Adipocyte (in vitro differentiated cells): ENCODE measurements at regions not wholly inside any gene's neighbourhood (a gene's known extent, or its start where the extent isn't known, plus 50 kb on each side); places are given as distances from the start of the nearest gene placed in this dataset.

Experiments used
- DNase-seq: peaks from one replicate; pipeline ENCODE4 v3.0.0-alpha.2; 2015; ENCODE audit warnings: low read depth
- H3K27me3 ChIP-seq: replicated peaks from 2 replicates; pipeline ENCODE4 v1.7.0; 2013; ENCODE audit warnings: mild to moderate bottlenecking, low read length, moderate library complexity; ENCODE audit not compliant: control insufficient read depth, insufficient read depth
- H3K36me3 ChIP-seq: 2 replicates; pipeline ENCODE4 v1.7.0; 2013; ENCODE audit warnings: low read length, mild to moderate bottlenecking, moderate library complexity; ENCODE audit not compliant: control insufficient read depth, insufficient read depth, severe bottlenecking
- H3K4me1 ChIP-seq: 2 replicates; pipeline ENCODE4 v1.7.0; 2013; ENCODE audit warnings: mild to moderate bottlenecking, low read length, moderate library complexity; ENCODE audit not compliant: control insufficient read depth, insufficient read depth
- H3K4me3 ChIP-seq: 2 replicates; pipeline ENCODE4 v1.7.0; 2013; ENCODE audit warnings: mild to moderate bottlenecking, low read length, moderate library complexity
- H3K9ac ChIP-seq: 2 replicates; pipeline ENCODE4 v1.7.0; 2013; ENCODE audit warnings: mild to moderate bottlenecking, low read length, moderate library complexity
- H3K9me3 ChIP-seq: 2 replicates; pipeline ENCODE4 v1.7.0; 2013; ENCODE audit warnings: mild to moderate bottlenecking, low read length, moderate library complexity; ENCODE audit not compliant: control insufficient read depth

DNA sequence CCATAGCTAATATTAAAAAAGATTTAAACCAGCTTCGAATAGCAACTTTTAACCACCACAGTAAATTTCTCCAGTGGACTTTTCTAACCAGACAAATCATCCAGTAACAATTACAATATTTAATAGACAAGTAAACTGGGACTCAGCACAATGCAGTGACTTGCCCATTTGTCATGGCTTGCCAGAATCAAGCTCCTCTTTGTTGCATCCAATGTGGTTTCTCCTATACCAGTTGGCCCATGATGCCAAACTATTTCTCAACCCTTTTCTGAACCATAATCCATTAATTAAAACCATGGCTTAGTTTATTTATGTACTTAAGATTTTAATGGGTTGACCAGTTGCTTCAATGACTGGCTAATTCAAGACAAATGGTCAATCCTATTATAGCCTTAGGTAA is 64.4 kb downstream of the DIO2 start:
- no peak overlapping the region for H3K4me3 ChIP-seq
- no peak for DNase-seq
- H3K4me1 ChIP-seq, result no peaks in the 10 kb centered on the region
- no peaks in the 10 kb centered on the region for H3K27me3 ChIP-seq
- no peaks in the 10 kb centered on the region for H3K9me3 ChIP-seq
- no peak overlapping the region for H3K9ac ChIP-seq
- no peaks in the 10 kb centered on the region for H3K36me3 ChIP-seq

DNA sequence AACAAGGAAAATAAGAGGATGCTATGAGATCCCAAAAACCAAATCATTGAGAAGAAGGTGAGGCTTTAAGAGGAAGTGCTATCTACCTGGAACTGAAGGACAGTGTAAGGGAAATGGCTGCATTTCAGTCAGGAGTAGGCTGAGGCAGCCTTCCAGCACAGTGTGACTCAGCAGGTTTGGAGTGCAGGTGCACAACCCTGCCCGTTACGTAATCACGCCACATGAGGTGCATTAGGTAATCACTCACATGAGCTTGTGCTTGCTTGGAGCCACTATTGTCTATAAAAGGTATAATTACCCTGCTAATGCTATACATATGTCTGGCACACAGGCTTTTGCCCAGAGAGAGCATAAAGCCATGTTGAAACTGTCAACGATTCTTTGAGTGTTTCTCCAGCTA is 74.9 kb downstream of the DIO2 start:
- Histone ChIP-seq H3K9ac (no peak overlapping the region), H3K4me1 (no peaks in the 10 kb centered on the region), H3K36me3 (no peaks in the 10 kb centered on the region), H3K27me3 (no peaks in the 10 kb centered on the region), H3K4me3 (no peak overlapping the region), H3K9me3 (peaks cover 14% of the 10 kb centered on the region)
- no peak for DNase-seq

DNA sequence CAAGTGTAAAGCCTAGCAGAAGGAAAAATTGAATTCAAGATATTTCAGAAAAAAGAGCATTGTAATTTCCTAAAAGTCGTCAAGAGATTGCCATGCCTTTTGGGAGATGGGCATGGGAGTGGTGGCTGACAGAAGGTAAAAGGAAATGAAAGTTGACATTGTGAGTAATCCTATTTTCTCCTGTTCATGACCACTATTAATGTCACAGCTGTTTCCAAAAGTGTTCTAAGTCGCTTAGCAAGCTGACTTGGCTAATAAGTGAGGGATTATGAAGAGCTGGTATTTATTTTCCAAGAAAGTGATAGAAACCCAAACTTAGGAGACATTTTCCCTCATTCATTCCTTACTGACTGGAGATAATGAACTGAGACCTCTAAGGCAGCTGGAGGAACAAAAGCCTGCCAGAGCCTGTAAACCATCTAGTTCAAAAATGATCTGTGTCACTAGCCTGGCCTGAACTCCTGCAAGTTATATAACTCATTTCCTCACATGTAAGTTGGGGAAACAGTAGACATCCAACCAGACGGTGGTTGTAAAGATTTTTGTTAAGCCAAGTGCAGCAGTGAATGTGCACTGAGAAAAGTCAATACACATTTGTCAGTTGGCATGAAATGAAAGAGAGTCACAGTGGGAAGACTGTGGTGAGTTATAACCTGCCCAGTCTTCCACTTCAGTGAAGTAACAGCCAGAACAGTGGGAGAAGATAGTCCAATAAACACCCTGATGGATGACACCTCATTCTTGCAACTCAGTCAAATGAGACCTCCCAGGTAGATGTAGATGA is 75.8 kb downstream of the DIO2 start:
- Histone ChIP-seq H3K4me3 (no peak overlapping the region), H3K27me3 (no peaks in the 10 kb centered on the region), H3K36me3 (no peaks in the 10 kb centered on the region), H3K4me1 (no peaks in the 10 kb centered on the region), H3K9me3 (peaks cover 14% of the 10 kb centered on the region), H3K9ac (no peak overlapping the region)
- DNase-seq, result no peak

DNA sequence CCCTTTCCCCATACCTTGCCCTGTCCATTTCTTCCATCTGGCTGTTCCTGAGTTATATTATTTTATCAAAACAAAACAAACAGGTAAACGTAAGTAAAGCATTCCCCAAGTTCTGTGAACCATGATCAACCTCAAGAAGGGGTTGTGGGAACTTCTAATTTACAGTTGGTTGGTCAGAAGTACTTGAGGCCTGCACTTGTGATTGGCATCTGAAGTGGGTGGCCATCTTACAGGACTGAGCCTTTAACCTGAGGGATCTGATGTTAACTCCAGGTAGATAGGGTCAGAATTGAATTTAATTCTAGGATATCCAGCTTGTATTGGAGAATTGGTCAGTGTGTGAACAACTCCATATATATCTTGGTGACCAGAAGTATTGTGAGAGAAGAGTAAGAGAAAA is 77.0 kb downstream of the DIO2 start:
- H3K4me1 ChIP-seq, result no peaks in the 10 kb centered on the region
- DNase-seq, result no peak
- no peak overlapping the region for H3K4me3 ChIP-seq
- no peaks in the 10 kb centered on the region for H3K36me3 ChIP-seq
- H3K27me3 ChIP-seq, result no peaks in the 10 kb centered on the region
- H3K9me3 ChIP-seq, result peaks cover 14% of the 10 kb centered on the region
- no peak overlapping the region for H3K9ac ChIP-seq

DNA sequence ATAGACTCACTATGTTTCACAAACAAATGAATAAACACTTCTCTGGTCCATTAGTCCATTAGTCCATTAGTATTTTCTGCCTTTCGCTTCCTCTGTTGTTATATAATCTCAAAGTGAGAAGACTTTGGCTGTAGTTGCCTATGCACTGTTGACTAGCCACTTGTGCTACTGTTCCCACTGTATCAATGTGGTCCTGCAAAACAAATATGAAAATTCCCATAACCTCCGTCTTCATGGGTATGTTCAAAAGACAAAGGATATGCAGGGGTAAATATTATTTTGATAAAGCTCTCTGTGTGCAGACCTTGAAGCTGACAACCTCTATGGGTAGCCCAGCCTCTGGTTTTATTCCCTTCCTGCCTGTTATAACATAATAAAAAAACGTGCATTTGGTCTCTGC is 77.8 kb downstream of the DIO2 start:
- Histone ChIP-seq H3K9ac (no peak overlapping the region), H3K36me3 (no peaks in the 10 kb centered on the region), H3K27me3 (no peaks in the 10 kb centered on the region), H3K4me1 (no peaks in the 10 kb centered on the region), H3K4me3 (no peak overlapping the region), H3K9me3 (peaks cover 14% of the 10 kb centered on the region)
- no peak for DNase-seq

DNA sequence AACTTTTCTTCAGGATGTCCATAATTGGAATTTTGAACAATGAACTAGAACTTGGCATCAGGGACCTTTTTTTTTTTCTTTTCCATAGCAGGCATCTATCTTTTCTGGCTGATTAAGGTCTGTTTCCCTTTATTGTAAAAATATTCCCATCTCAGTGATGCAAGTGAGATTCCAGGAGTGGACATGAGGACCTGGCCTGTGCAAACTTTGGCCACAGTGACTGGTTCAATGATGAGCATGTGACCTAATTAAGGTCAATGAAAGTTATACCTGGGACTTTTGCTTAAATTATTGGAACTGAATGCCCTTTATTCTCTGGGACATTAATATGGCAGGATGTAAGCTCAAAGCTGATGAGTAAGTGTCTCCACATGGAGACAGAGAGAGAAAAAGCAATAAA is 83.8 kb downstream of the DIO2 start:
- H3K36me3 ChIP-seq, result no peaks in the 10 kb centered on the region
- H3K4me1 ChIP-seq, result no peaks in the 10 kb centered on the region
- DNase-seq, result no peak
- H3K4me3 ChIP-seq, result no peak overlapping the region
- H3K9ac ChIP-seq, result no peak overlapping the region
- peaks cover 3% of the 10 kb centered on the region for H3K9me3 ChIP-seq
- no peaks in the 10 kb centered on the region for H3K27me3 ChIP-seq

DNA sequence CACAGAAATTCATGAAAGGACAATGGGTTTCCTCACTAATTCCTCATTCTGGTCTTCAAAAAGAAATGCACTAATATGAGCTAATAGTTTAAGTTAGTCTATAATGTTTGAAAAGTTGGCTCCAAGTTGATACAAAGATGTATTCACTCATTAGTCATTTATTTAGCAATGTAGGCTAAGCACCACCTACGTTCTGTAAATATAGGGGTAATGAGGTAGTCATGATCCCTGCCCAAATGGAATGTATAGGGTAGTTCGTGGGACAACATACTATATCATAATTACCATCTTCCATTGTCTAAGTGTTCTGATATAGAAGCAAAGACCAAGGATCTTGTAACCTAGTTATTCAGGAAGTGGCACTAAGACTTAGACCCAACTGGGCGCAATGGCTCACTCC is 86.5 kb downstream of the DIO2 start:
- DNase-seq, result no peak
- no peaks in the 10 kb centered on the region for H3K27me3 ChIP-seq
- H3K4me1 ChIP-seq, result no peaks in the 10 kb centered on the region
- no peaks in the 10 kb centered on the region for H3K36me3 ChIP-seq
- no peak overlapping the region for H3K4me3 ChIP-seq
- H3K9ac ChIP-seq, result no peak overlapping the region
- peaks cover 12% of the 10 kb centered on the region for H3K9me3 ChIP-seq

DNA sequence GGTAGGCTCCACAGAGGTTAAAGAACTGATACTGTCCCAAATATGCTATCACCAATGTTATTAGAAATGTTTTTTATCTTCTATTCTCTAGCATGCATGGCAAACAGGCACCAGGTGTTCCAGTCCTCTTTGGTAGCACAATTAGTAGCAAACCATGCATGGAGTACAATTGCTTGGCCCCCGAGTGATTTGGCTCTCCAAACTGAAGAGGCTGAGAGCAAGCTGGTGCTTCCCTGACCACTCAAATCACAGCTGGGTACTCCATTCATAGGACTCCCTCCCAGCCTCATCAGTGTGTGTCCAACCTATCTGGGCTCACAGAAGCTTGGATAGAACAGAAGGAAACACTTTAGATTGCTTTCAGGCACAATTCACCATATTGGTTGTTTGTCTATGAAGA is 93.4 kb downstream of the DIO2 start:
- no peak for DNase-seq
- Histone ChIP-seq H3K4me1 (no peaks in the 10 kb centered on the region), H3K27me3 (no peaks in the 10 kb centered on the region), H3K9me3 (peaks cover 13% of the 10 kb centered on the region), H3K4me3 (no peak overlapping the region), H3K9ac (no peak overlapping the region), H3K36me3 (no peaks in the 10 kb centered on the region)

DNA sequence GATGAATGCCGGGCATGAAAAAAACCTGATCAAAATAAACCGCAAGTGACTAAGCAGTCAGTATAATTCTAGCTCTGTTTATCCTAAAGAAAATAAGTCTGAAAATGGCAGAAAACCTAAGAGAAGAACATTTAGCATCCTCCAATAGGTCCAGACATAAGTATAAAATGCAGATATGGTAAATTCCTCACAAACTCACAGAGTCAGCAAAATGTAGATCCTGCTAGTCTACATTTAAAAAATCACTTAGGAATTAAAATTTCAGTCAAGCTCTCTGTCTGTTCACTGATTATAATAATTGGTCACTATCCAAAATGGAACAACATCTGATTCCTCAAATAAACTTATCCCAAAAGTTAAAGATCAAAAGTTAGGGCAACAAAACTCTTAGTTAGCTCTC is 95.1 kb downstream of the DIO2 start:
- Histone ChIP-seq H3K9ac (no peak overlapping the region), H3K36me3 (no peaks in the 10 kb centered on the region), H3K4me3 (no peak overlapping the region), H3K4me1 (no peaks in the 10 kb centered on the region), H3K27me3 (no peaks in the 10 kb centered on the region), H3K9me3 (peaks cover 7% of the 10 kb centered on the region)
- no peak for DNase-seq

DNA sequence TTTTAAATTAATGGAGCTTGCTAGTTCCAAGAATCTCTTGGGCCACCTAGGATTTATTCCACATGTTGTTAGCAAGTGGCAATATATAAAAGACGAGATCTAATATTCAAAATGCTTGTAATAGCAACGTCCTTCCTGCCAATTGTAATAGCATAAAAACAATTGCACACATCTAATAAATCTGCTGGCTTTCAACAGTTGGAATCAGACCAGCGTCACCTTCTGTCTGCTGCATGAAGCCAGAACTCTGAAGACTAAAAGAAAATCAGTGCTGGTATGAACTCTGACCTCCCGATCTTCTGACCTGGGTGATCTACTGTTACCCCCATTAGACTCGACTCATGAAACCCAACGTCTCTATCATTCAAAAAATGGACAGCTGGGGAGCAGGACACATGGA is 100.6 kb downstream of the DIO2 start:
- no peak for DNase-seq
- no peak overlapping the region for H3K9ac ChIP-seq
- no peak overlapping the region for H3K4me3 ChIP-seq
- H3K27me3 ChIP-seq, result no peaks in the 10 kb centered on the region
- H3K36me3 ChIP-seq, result no peaks in the 10 kb centered on the region
- H3K4me1 ChIP-seq, result no peaks in the 10 kb centered on the region
- peaks cover 4% of the 10 kb centered on the region for H3K9me3 ChIP-seq

DNA sequence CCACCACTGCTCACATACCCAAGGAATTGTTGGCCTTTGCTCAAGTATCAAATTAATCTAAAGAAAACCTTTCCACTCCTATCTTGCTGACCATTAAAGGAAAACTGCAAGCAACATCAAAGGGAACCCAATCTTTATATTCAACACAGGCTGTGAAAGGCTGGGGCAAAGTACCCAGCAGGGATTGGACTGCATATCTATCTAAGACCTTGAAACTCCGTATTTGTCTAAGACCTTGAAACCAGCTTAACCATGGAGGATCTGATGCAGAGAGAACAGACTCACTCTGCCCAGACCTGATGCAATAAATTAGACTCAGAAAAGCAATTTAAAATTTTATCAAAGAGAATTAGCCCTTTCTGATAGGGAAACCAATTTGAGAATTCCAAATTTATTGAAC is 102.2 kb downstream of the DIO2 start:
- peaks cover under 1% of the 10 kb centered on the region for H3K9me3 ChIP-seq
- no peaks in the 10 kb centered on the region for H3K4me1 ChIP-seq
- no peaks in the 10 kb centered on the region for H3K27me3 ChIP-seq
- H3K9ac ChIP-seq, result no peak overlapping the region
- no peak for DNase-seq
- no peak overlapping the region for H3K4me3 ChIP-seq
- H3K36me3 ChIP-seq, result no peaks in the 10 kb centered on the region

DNA sequence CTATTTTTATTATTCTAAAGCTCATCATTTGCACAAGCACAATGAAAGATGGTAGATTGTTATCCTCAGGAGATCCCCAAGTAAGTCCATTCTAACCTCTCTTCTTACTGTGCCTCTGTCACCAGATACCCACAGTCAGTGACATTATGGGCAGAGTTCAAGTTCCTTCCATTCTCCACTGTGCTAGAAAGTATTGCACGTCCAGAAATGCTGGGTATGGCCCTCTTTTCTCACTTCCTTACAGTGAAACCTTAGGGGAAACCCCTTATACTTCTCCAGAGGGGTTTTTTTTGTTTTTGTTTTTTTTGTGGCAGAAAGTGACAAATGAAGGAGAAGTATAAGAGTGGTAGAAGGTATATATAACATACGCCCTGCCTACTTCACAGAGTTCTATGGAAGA is 102.9 kb downstream of the DIO2 start:
- Histone ChIP-seq H3K27me3 (no peaks in the 10 kb centered on the region), H3K36me3 (no peaks in the 10 kb centered on the region)
- no peak for DNase-seq

More for the DNA sequence above, 102.9 kb downstream of the DIO2 start:
- no peak overlapping the region for H3K4me3 ChIP-seq
- no peaks in the 10 kb centered on the region for H3K4me1 ChIP-seq
- no peak overlapping the region for H3K9ac ChIP-seq
- H3K9me3 ChIP-seq, result no peaks in the 10 kb centered on the region
